CD4-positive, CD25-positive, alpha-beta regulatory T cell (primary cell): ENCODE measurements at regions not wholly inside any gene's neighbourhood (a gene's known extent, or its start where the extent isn't known, plus 50 kb on each side); places are given as distances from the start of the nearest gene placed in this dataset.

Source experiments
- ATAC-seq, 2 donors: fragments of 150-1000 bp; cut with Tn5 transposase; one replicate each; pipeline ENCODE4 v1.10.0; 2021; ENCODE audit warnings: low read depth in 2 of 2, moderate number of reproducible peaks in 2 of 2, moderate library complexity in 1 of 2
- DNase-seq, 3 donors: peaks; one replicate each; pipeline versions ENCODE4 v3.0.0 to v3.0.0-alpha.2; 2012 to 2022; ENCODE audit warnings: mixed read lengths in 1 of 3
- H3K27ac ChIP-seq: one replicate; pipeline ENCODE4 v1.7.0; 2013; ENCODE audit warnings: mild to moderate bottlenecking, low read length; ENCODE audit not compliant: insufficient read depth, poor library complexity, severe bottlenecking
- H3K27me3 ChIP-seq: one replicate; pipeline ENCODE4 v1.7.0; 2013; ENCODE audit warnings: low read length; ENCODE audit not compliant: control insufficient read depth, insufficient read depth
- H3K36me3 ChIP-seq: one replicate; pipeline ENCODE4 v1.7.0; 2013; ENCODE audit warnings: mild to moderate bottlenecking, low read length, moderate library complexity; ENCODE audit not compliant: control insufficient read depth, insufficient read depth
- H3K4me1 ChIP-seq: 2 replicates; pipeline ENCODE4 v1.7.0; 2013; ENCODE audit warnings: mild to moderate bottlenecking, low read length; ENCODE audit not compliant: insufficient read depth, control insufficient read depth, poor library complexity, severe bottlenecking
- H3K4me3 ChIP-seq: one replicate; pipeline ENCODE4 v1.7.0; 2013; ENCODE audit warnings: low read depth, mild to moderate bottlenecking, low read length, moderate library complexity
- H3K9me3 ChIP-seq, 2 experiments: 1 replicate in 1 of 2; 2 replicates in 1 of 2; pipeline ENCODE4 v1.7.0; 2013; ENCODE audit warnings: low read length in 2 of 2, mild to moderate bottlenecking in 1 of 2, moderate library complexity in 1 of 2; ENCODE audit not compliant: control insufficient read depth in 2 of 2
- H3K27ac Mint-ChIP-seq, 3 donors: one replicate each; pipeline ENCODE4 v1.8.0; 2020 to 2022; ENCODE audit warnings: mild to moderate bottlenecking in 3 of 3, mixed read lengths in 3 of 3, moderate library complexity in 2 of 3
- H3K27me3 Mint-ChIP-seq: one replicate; pipeline ENCODE4 v1.8.0; 2022; ENCODE audit warnings: mild to moderate bottlenecking, mixed read lengths
- H3K36me3 Mint-ChIP-seq: one replicate; pipeline ENCODE4 v1.8.0; 2020; ENCODE audit warnings: mixed read lengths
- H3K4me1 Mint-ChIP-seq, 4 donors: one replicate each; pipeline ENCODE4 v1.8.0; 2020 to 2022; ENCODE audit warnings: mixed read lengths in 4 of 4, mild to moderate bottlenecking in 1 of 4
- H3K4me3 Mint-ChIP-seq, 4 donors: one replicate each; pipeline ENCODE4 v1.8.0; 2020 to 2022; ENCODE audit warnings: mild to moderate bottlenecking in 4 of 4, mixed read lengths in 4 of 4, moderate library complexity in 3 of 4
- H3K9me3 Mint-ChIP-seq, 7 donors: one replicate each; pipeline ENCODE4 v1.8.0; 2020 to 2022; ENCODE audit warnings: mixed read lengths in 7 of 7, mild to moderate bottlenecking in 3 of 7, moderate library complexity in 2 of 7

GRCh38 chr10:85008488-85009184, 680.2 kb downstream of the CCSER2 start:
- no peak for DNase-seq
- no peak overlapping the region for H3K4me3 ChIP-seq
- no peak overlapping the region for H3K27ac ChIP-seq
- no peak for ATAC-seq
- H3K4me1 ChIP-seq = no peaks in the 10 kb centered on the region
- H3K27me3 Mint-ChIP-seq = no peaks in the 10 kb centered on the region
- H3K9me3 ChIP-seq = no peaks in the 10 kb centered on the region
- H3K9me3 Mint-ChIP-seq = peaks cover 0 to 1% (median 0%) of the 10 kb centered on the region in 7 donors
- H3K36me3 ChIP-seq = no peaks in the 10 kb centered on the region
- H3K4me3 Mint-ChIP-seq = no peak overlapping the region
- H3K27ac Mint-ChIP-seq = no peak overlapping the region
- no peaks in the 10 kb centered on the region for H3K36me3 Mint-ChIP-seq
- H3K27me3 ChIP-seq = no peaks in the 10 kb centered on the region
- no peaks in the 10 kb centered on the region for H3K4me1 Mint-ChIP-seq

GRCh38 chr10:85012305-85012704, 683.9 kb downstream of the CCSER2 start:
- ATAC-seq = no peak
- no peak overlapping the region for H3K4me3 ChIP-seq
- no peak for DNase-seq
- no peaks in the 10 kb centered on the region for H3K4me1 ChIP-seq
- no peaks in the 10 kb centered on the region for H3K27me3 ChIP-seq
- Mint-ChIP-seq H3K36me3 (no peaks in the 10 kb centered on the region), H3K9me3 (peaks cover 0 to 1% (median 0%) of the 10 kb centered on the region in 7 donors), H3K4me1 (no peaks in the 10 kb centered on the region), H3K27me3 (no peaks in the 10 kb centered on the region), H3K4me3 (no peak overlapping the region), H3K27ac (no peak overlapping the region)
- H3K27ac ChIP-seq = no peak overlapping the region
- no peaks in the 10 kb centered on the region for H3K36me3 ChIP-seq
- no peaks in the 10 kb centered on the region for H3K9me3 ChIP-seq

- H3K36me3 Mint-ChIP-seq = no peaks in the 10 kb centered on the region
- H3K4me3 ChIP-seq = no peak overlapping the region
- no peaks in the 10 kb centered on the region for H3K4me1 ChIP-seq
- peaks cover 0 to 14% (median 7%) of the 10 kb centered on the region in 7 donors for H3K9me3 Mint-ChIP-seq
- ATAC-seq = no peak
- H3K4me3 Mint-ChIP-seq = no peak overlapping the region
- no peaks in the 10 kb centered on the region for H3K27me3 Mint-ChIP-seq
- H3K27me3 ChIP-seq = no peaks in the 10 kb centered on the region
- H3K27ac Mint-ChIP-seq = no peak overlapping the region
- no peak for DNase-seq
- H3K4me1 Mint-ChIP-seq = no peaks in the 10 kb centered on the region
- no peaks in the 10 kb centered on the region for H3K9me3 ChIP-seq
- H3K27ac ChIP-seq = no peak overlapping the region
- H3K36me3 ChIP-seq = no peaks in the 10 kb centered on the region
Measured at GRCh38 chr10:85026878-85027467, 698.6 kb downstream of the CCSER2 start.

- no peak overlapping the region for H3K27ac ChIP-seq
- Mint-ChIP-seq H3K27ac (no peak overlapping the region), H3K9me3 (peaks cover 0 to 28% (median 5%) of the 10 kb centered on the region in 7 donors), H3K27me3 (no peaks in the 10 kb centered on the region), H3K4me1 (no peaks in the 10 kb centered on the region), H3K36me3 (no peaks in the 10 kb centered on the region), H3K4me3 (no peak overlapping the region)
- H3K4me1 ChIP-seq = no peaks in the 10 kb centered on the region
- H3K9me3 ChIP-seq = no peaks in the 10 kb centered on the region
- no peak for DNase-seq
- H3K36me3 ChIP-seq = no peaks in the 10 kb centered on the region
- no peak overlapping the region for H3K4me3 ChIP-seq
- H3K27me3 ChIP-seq = no peaks in the 10 kb centered on the region
- ATAC-seq = no peak
Measured at GRCh38 chr10:85032981-85033380, 704.6 kb downstream of the CCSER2 start.

- Histone ChIP-seq H3K4me1 (no peaks in the 10 kb centered on the region), H3K9me3 (peaks cover 0 to 3% of the 10 kb centered on the region in 2 experiments), H3K4me3 (no peak overlapping the region), H3K36me3 (no peaks in the 10 kb centered on the region), H3K27me3 (no peaks in the 10 kb centered on the region), H3K27ac (no peak overlapping the region)
- DNase-seq (no peak), ATAC-seq (no peak)
- H3K27ac Mint-ChIP-seq = no peak overlapping the region
- H3K36me3 Mint-ChIP-seq = no peaks in the 10 kb centered on the region
- peaks cover 3 to 33% (median 10%) of the 10 kb centered on the region in 7 donors for H3K9me3 Mint-ChIP-seq
- H3K4me1 Mint-ChIP-seq = no peaks in the 10 kb centered on the region
- H3K4me3 Mint-ChIP-seq = no peak overlapping the region
- no peaks in the 10 kb centered on the region for H3K27me3 Mint-ChIP-seq
Measured at GRCh38 chr10:85036661-85037060, 708.3 kb downstream of the CCSER2 start.

- Histone ChIP-seq H3K27ac (no peak overlapping the region), H3K9me3 (peaks cover 0 to 3% of the 10 kb centered on the region in 2 experiments), H3K27me3 (no peaks in the 10 kb centered on the region), H3K4me1 (no peaks in the 10 kb centered on the region), H3K4me3 (no peak overlapping the region), H3K36me3 (no peaks in the 10 kb centered on the region)
- DNase-seq (no peak), ATAC-seq (no peak)
- Mint-ChIP-seq H3K27me3 (no peaks in the 10 kb centered on the region), H3K4me3 (no peak overlapping the region), H3K9me3 (peaks cover 0 to 21% (median 9%) of the 10 kb centered on the region in 7 donors), H3K4me1 (no peaks in the 10 kb centered on the region), H3K27ac (no peak overlapping the region), H3K36me3 (no peaks in the 10 kb centered on the region)
Measured at GRCh38 chr10:85039311-85039710, 710.9 kb downstream of the CCSER2 start.

GRCh38 chr10:85043207-85043606, 714.8 kb downstream of the CCSER2 start:
- Mint-ChIP-seq H3K4me1 (no peaks in the 10 kb centered on the region), H3K9me3 (peaks cover 0 to 12% (median 6%) of the 10 kb centered on the region in 7 donors)

GRCh38 chr10:85045046-85045445, 716.7 kb downstream of the CCSER2 start:
- Mint-ChIP-seq H3K27me3 (no peaks in the 10 kb centered on the region), H3K4me3 (no peak overlapping the region), H3K9me3 (peaks cover 0 to 11% (median 2%) of the 10 kb centered on the region in 7 donors), H3K4me1 (no peaks in the 10 kb centered on the region), H3K36me3 (no peaks in the 10 kb centered on the region), H3K27ac (no peak overlapping the region)
- no peaks in the 10 kb centered on the region for H3K27me3 ChIP-seq
- no peak overlapping the region for H3K4me3 ChIP-seq
- no peaks in the 10 kb centered on the region for H3K9me3 ChIP-seq
- H3K36me3 ChIP-seq = no peaks in the 10 kb centered on the region
- no peaks in the 10 kb centered on the region for H3K4me1 ChIP-seq
- H3K27ac ChIP-seq = no peak overlapping the region
- DNase-seq = no peak
- ATAC-seq = no peak

More at GRCh38 chr10:85043207-85043606, 714.8 kb downstream of the CCSER2 start:
- Histone ChIP-seq H3K27me3 (no peaks in the 10 kb centered on the region), H3K4me3 (no peak overlapping the region), H3K4me1 (no peaks in the 10 kb centered on the region), H3K36me3 (no peaks in the 10 kb centered on the region), H3K9me3 (peaks cover 0 to 3% of the 10 kb centered on the region in 2 experiments), H3K27ac (no peak overlapping the region)
- H3K36me3 Mint-ChIP-seq = no peaks in the 10 kb centered on the region
- H3K27ac Mint-ChIP-seq = no peak overlapping the region
- ATAC-seq (no peak), DNase-seq (no peak)
- H3K27me3 Mint-ChIP-seq = no peaks in the 10 kb centered on the region
- H3K4me3 Mint-ChIP-seq = no peak overlapping the region
